ENCODE measurements at regions not wholly inside any gene's neighbourhood (a gene's known extent, or its start where the extent isn't known, plus 50 kb on each side); places are given as distances from the start of the nearest gene placed in this dataset.
A peak's percentile ranks its signal among the peaks of the same experiment; 100 is the strongest.
"Not testable (repeated sequence)": the region's sequence is repeated elsewhere in the genome, so short reads cannot be mapped to it uniquely, and the experiment has no call there.

GRCh38 chr2:67132441-67132940, 264.6 kb upstream of the ETAA1 start:
- DNase-seq = not testable (repeated sequence)

- peak; percentile 8 for DNase-seq
Measured at GRCh38 chr2:67135208-67135607, 261.9 kb upstream of the ETAA1 start.

- DNase-seq = no peak
Measured at GRCh38 chr2:67137699-67138098, 259.4 kb upstream of the ETAA1 start.

GRCh38 chr2:67142071-67142470, 255.1 kb upstream of the ETAA1 start:
- DNase-seq = no peak

DNA sequence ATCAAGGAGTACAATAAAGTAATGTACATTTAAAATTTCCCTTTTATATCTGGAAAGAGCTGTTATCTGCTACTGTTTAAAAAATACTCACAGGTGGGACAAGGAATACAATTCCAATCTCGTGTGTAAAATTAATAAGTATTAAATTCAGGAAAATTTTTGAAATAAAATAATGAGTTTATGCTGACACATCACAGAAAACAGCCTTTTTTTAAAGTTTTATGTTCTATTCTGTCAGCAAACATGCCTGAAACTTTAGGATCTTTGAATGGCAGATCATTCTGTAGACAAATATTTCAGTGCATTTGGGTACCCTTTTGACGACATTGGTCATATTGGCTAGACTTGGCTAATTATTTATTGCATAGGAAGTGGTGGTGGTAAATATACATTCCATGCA, 254.4 kb upstream of the ETAA1 start:
- DNase-seq = no peak

- no peak for DNase-seq
Measured at GRCh38 chr2:67145851-67146250, 251.3 kb upstream of the ETAA1 start.

DNA sequence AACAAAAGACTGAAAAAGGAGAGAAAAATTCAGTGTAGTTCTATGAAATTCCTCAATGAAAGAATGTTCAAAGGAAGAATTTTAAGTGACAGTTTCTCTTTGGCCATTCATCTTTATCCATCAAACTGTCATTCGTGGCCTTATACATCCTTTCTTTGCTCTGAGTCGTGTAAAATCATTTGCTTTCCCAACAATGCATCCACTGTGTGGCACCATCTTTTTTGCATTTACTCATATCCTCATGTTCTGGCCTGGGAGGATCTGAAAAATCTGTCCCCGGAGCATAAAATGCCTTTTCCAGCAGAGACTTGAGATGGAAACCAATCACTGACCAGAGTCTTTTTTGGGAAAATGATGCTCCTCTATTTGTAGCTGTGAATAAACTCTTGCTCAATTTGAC, 240.3 kb upstream of the ETAA1 start:
- DNase-seq = no peak

DNA sequence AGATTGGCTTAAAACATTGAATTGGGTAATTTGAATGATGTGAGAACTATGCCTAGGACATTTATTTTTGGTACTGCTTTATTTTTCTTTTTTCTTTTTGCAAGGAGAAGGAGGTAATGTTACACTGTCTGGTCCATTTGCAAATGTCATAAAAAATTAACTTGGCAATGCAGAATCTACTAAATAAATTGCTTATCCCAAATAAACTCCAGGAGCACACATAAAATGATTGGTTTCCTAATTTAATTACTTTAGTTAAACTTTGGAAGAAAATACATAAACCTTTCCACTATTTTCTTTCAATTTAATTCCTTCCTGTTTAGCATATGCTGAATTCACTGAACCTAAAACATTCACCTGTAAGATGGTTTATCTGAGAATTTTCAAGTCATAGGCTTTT, 238.4 kb upstream of the ETAA1 start:
- no peak for DNase-seq

GRCh38 chr2:67159929-67160328, 237.2 kb upstream of the ETAA1 start:
- DNase-seq = no peak

GRCh38 chr2:67164771-67165522, 232.2 kb upstream of the ETAA1 start:
- no peak for DNase-seq

GRCh38 chr2:67165523-67165990, 231.6 kb upstream of the ETAA1 start:
- DNase-seq = no peak

- DNase-seq = not testable (repeated sequence)
Measured at GRCh38 chr2:67166511-67166910, 230.6 kb upstream of the ETAA1 start.

- DNase-seq = no peak
Measured at GRCh38 chr2:67169417-67170140, 227.6 kb upstream of the ETAA1 start.

DNA sequence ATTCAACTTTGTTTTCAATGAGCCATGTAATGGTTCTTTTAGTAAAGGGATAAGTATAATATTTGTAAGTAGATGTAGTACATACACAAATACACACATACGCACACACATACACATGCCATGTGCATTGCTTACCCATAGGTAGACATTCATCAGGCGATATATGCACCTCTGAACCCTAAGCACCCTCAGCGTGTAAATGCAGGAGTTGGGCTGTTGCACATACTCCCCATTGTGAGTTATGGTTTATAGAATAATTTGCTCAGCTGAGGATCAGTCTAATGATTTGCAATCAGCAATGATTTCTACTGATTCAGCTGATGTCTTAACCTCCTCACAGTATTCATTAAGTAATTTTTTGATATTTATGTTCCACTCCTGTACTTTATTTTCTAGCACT, 217.6 kb upstream of the ETAA1 start:
- DNase-seq = no peak

GRCh38 chr2:67180841-67181240, 216.3 kb upstream of the ETAA1 start:
- DNase-seq = no peak

- no peak for DNase-seq
Measured at GRCh38 chr2:67182884-67183283, 214.2 kb upstream of the ETAA1 start.

- DNase-seq = no peak
Measured at GRCh38 chr2:67186326-67186725, 210.8 kb upstream of the ETAA1 start.

- DNase-seq = no peak
Measured at GRCh38 chr2:67186871-67187270, 210.3 kb upstream of the ETAA1 start.

- not testable (repeated sequence) for DNase-seq
Measured at GRCh38 chr2:67195327-67195726, 201.8 kb upstream of the ETAA1 start.

GRCh38 chr2:67201521-67201920, 195.6 kb upstream of the ETAA1 start:
- DNase-seq = no peak

- DNase-seq = no peak
Measured at GRCh38 chr2:67204349-67204748, 192.8 kb upstream of the ETAA1 start.

- no peak for DNase-seq
Measured at GRCh38 chr2:67208887-67209500, 188.1 kb upstream of the ETAA1 start.

DNA sequence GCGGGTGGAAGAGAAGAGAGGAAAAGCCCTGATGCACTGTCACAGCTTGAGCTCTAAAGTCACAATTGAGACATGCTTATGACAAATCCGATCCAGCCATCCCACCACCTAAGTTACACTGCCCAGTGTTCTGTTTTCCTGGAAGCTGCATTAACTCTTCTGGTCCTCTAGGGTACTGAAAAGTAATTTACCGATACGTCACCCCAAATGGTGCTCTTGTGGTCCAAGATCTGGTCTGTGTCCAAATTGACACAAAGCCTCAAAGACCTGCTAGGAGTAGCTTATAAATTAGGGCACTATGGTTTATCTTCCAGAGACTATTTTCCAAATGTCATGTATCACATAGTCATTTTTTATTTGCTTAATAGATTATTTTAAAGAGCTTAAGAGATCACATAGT, 186.7 kb upstream of the ETAA1 start:
- no peak for DNase-seq

- DNase-seq = no peak
Measured at GRCh38 chr2:67212203-67212602, 184.9 kb upstream of the ETAA1 start.
